GM18511 (cell line): ENCODE measurements at regions not wholly inside any gene's neighbourhood (a gene's known extent, or its start where the extent isn't known, plus 50 kb on each side); places are given as distances from the start of the nearest gene placed in this dataset.
"Not testable (repeated sequence)": the region's sequence is repeated elsewhere in the genome, so short reads cannot be mapped to it uniquely, and the experiment has no call there.

Experiments
- ATAC-seq: cut with Tn5 transposase; IDR thresholded peaks from one replicate; pipeline ENCODE4 v1.9.1; 2021; ENCODE audit warnings: mild to moderate bottlenecking, moderate library complexity; ENCODE audit not compliant: unreplicated experiment

- ATAC-seq = no peak
These were observed 322.0 kb upstream of the PPARGC1A start for GRCh38 chr4:24211856-24212255.

GRCh38 chr4:24210332-24210902 is 320.6 kb upstream of the PPARGC1A start:
- ATAC-seq = no peak

- no peak for ATAC-seq
These were observed 320.1 kb upstream of the PPARGC1A start for GRCh38 chr4:24209906-24210305.

GRCh38 chr4:24209131-24209530 is 319.3 kb upstream of the PPARGC1A start:
- ATAC-seq = no peak

GRCh38 chr4:24208691-24209090 is 318.8 kb upstream of the PPARGC1A start:
- no peak for ATAC-seq

- not testable (repeated sequence) for ATAC-seq
These were observed 314.9 kb upstream of the PPARGC1A start for GRCh38 chr4:24204708-24205107.

GRCh38 chr4:24203926-24204325 is 314.1 kb upstream of the PPARGC1A start:
- no peak for ATAC-seq

GRCh38 chr4:24202579-24202978 is 312.7 kb upstream of the PPARGC1A start:
- no peak for ATAC-seq

- no peak for ATAC-seq
These were observed 308.1 kb upstream of the PPARGC1A start for GRCh38 chr4:24197955-24198354.

- ATAC-seq = no peak
These were observed 306.9 kb upstream of the PPARGC1A start for GRCh38 chr4:24196785-24197184.

GRCh38 chr4:24195991-24196736 is 306.3 kb upstream of the PPARGC1A start:
- no peak for ATAC-seq

GRCh38 chr4:24192018-24192641 is 302.3 kb upstream of the PPARGC1A start:
- no peak for ATAC-seq

GRCh38 chr4:24190761-24191695 is 301.2 kb upstream of the PPARGC1A start:
- ATAC-seq = no peak

- ATAC-seq = no peak
These were observed 298.6 kb upstream of the PPARGC1A start for GRCh38 chr4:24188459-24188858.

GRCh38 chr4:24186466-24186865 is 296.6 kb upstream of the PPARGC1A start:
- ATAC-seq = no peak

- no peak for ATAC-seq
These were observed 291.2 kb upstream of the PPARGC1A start for GRCh38 chr4:24181005-24181404.

GRCh38 chr4:24180586-24180985 is 290.7 kb upstream of the PPARGC1A start:
- ATAC-seq = no peak

GRCh38 chr4:24179201-24179840 is 289.5 kb upstream of the PPARGC1A start:
- ATAC-seq = no peak

- ATAC-seq = not testable (repeated sequence)
These were observed 287.6 kb upstream of the PPARGC1A start for GRCh38 chr4:24177443-24177842.

GRCh38 chr4:24175707-24176106 is 285.9 kb upstream of the PPARGC1A start:
- no peak for ATAC-seq

GRCh38 chr4:24174602-24175001 is 284.8 kb upstream of the PPARGC1A start:
- ATAC-seq = no peak
